ENCODE measurements at regions not wholly inside any gene's neighbourhood (a gene's known extent, or its start where the extent isn't known, plus 50 kb on each side); places are given as distances from the start of the nearest gene placed in this dataset.

DNA sequence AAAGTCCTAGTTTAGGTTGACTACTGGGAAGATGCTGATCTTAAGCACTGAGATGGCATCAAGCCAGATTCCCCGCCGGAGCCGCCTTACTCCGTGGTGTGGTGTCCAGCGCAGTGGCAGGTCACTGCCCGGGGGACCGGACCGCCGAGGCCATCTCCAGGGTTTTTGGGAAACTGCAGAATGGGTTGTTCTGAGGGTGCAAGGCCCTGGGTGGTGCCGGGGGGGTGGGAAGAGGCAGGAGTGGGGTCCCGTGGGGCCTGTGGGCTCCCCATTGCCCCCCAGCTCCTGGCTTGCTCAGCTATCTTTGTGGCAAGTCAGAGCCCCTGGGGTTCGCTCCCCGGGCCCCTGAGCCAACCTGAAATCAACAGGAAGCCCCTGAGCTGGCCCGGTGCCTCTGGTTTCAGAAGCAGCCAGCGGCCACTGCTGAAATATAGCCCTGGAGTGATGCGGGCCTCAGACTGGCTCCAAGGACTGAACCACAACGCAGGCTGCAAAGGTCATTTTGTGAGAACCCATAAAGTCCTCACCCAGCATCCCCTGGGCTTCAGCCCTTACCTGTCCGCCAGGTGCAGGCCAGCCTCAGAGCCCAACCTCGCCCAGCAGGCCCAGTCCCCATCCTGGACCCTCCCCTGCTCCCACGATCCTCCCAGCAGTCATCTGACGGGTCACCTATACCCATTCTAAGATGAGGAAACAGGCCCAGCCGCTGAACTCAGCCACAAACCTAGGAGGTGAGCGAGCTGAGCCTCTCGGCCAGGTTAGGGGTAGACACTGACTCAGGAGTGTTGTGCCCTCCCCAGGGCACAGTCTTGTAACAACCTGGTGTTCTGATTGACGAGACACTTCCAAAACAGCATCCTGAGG is 102.7 kb downstream of the PDGFA start (continued):
- TF ChIP-seq, protein P1, sequence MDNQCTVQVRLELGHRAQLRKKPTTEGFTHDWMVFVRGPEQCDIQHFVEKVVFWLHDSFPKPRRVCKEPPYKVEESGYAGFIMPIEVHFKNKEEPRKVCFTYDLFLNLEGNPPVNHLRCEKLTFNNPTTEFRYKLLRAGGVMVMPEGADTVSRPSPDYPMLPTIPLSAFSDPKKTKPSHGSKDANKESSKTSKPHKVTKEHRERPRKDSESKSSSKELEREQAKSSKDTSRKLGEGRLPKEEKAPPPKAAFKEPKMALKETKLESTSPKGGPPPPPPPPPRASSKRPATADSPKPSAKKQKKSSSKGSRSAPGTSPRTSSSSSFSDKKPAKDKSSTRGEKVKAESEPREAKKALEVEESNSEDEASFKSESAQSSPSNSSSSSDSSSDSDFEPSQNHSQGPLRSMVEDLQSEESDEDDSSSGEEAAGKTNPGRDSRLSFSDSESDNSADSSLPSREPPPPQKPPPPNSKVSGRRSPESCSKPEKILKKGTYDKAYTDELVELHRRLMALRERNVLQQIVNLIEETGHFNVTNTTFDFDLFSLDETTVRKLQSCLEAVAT (IDR thresholded peaks at IDR 0.05), result no peak
- TF ChIP-seq, protein P2, sequence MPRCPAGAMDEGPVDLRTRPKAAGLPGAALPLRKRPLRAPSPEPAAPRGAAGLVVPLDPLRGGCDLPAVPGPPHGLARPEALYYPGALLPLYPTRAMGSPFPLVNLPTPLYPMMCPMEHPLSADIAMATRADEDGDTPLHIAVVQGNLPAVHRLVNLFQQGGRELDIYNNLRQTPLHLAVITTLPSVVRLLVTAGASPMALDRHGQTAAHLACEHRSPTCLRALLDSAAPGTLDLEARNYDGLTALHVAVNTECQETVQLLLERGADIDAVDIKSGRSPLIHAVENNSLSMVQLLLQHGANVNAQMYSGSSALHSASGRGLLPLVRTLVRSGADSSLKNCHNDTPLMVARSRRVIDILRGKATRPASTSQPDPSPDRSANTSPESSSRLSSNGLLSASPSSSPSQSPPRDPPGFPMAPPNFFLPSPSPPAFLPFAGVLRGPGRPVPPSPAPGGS (IDR thresholded peaks at IDR 0.05; ENCODE audit: borderline replicate concordance, insufficient read depth, low read depth, low read length, poor library complexity, severe bottlenecking), result no peak
- no peak for TF ChIP-seq RELA (IDR thresholded peaks at IDR 0.05; ENCODE audit: borderline replicate concordance, partially characterized antibody)
- TF ChIP-seq, protein P3, sequence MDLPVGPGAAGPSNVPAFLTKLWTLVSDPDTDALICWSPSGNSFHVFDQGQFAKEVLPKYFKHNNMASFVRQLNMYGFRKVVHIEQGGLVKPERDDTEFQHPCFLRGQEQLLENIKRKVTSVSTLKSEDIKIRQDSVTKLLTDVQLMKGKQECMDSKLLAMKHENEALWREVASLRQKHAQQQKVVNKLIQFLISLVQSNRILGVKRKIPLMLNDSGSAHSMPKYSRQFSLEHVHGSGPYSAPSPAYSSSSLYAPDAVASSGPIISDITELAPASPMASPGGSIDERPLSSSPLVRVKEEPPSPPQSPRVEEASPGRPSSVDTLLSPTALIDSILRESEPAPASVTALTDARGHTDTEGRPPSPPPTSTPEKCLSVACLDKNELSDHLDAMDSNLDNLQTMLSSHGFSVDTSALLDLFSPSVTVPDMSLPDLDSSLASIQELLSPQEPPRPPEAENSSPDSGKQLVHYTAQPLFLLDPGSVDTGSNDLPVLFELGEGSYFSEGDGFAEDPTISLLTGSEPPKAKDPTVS (IDR thresholded peaks at IDR 0.05; ENCODE audit: low read depth, low read length), result no peak
- TF ChIP-seq NBN (IDR thresholded peaks at IDR 0.05), result no peak
- TF ChIP-seq SRF (IDR thresholded peaks at IDR 0.05; ENCODE audit: low read depth in 2 of 2, low read length in 2 of 2), result no peak

DNA sequence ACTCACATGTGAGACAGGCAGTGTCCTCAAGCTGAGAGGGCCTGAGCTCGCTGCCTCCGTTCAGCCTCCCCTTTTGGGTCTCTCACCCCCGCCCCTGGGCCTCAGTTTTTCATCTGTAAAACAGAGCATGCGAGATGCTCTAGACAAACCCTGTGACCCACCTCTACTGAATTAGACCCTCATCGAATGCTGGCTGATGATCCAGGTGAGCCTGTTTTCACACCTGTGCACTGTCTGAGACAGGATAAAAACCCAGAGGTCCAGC is 102.1 kb downstream of the PDGFA start:
- Histone ChIP-seq H4K20me1 (ENCODE audit: control insufficient read depth, insufficient read depth) (no peaks in the 10 kb centered on the region), H3K27ac (ENCODE audit: control insufficient read depth, insufficient read depth) (no peak overlapping the region), H3K4me2 (ENCODE audit: control insufficient read depth, insufficient read depth) (no peak overlapping the region), H3K27me3 (replicated peaks in 1 of 2; ENCODE audit: control insufficient read depth in 2 of 2, insufficient read depth in 2 of 2, low read length in 1 of 2) (no peaks in the 10 kb centered on the region), H3K9ac (ENCODE audit: control insufficient read depth, insufficient read depth, low read length) (no peak overlapping the region), H3K4me1 (ENCODE audit: control insufficient read depth, insufficient read depth, low read length) (no peaks in the 10 kb centered on the region), H2AFZ (ENCODE audit: control insufficient read depth, low read depth, low read length) (no peak overlapping the region), H3K9me3 (replicated peaks; ENCODE audit: control insufficient read depth, insufficient read depth, low read length) (no peaks in the 10 kb centered on the region; the same call in 2 of the 3 replicates), H3K79me2 (ENCODE audit: control insufficient read depth, insufficient read depth, low read length) (no peaks in the 10 kb centered on the region), H3K36me3 (ENCODE audit: control insufficient read depth in 2 of 2, insufficient read depth in 2 of 2, low read length in 1 of 2) (no peaks in the 10 kb centered on the region), H3K4me3 (no peak overlapping the region)
- no peak for ATAC-seq
- BruUV-seq (replicated peaks), result no TSS peak
- no peak for DNase-seq (ENCODE audit: low read depth, low spot score)
- ChIA-PET RAD21 (ENCODE audit: unreplicated experiment) (interaction anchor here (1.2 kb wide), 1 partner anchor 11 kb away, joined by 3 read pairs; no protein-coding TSS in a partner anchor), SMC1A (ENCODE audit: uncharacterized antibody, unreplicated experiment) (no interaction called here), CTCF (no interaction called here), POLR2A (no interaction called here)
- no peak for TF ChIP-seq ZNF384 (IDR thresholded peaks at IDR 0.05; ENCODE audit: borderline replicate concordance, low read depth, low read length)
- no peak for TF ChIP-seq RELA (IDR thresholded peaks at IDR 0.05; ENCODE audit: borderline replicate concordance, partially characterized antibody)
- TF ChIP-seq SREBF1 (IDR thresholded peaks at IDR 0.05; ENCODE audit: low read length), result no peak
- no peak for TF ChIP-seq FOXM1 (IDR thresholded peaks at IDR 0.05; ENCODE audit: low read depth, low read length)
- TF ChIP-seq CBFB (IDR thresholded peaks at IDR 0.05; ENCODE audit: low read depth), result no peak
- no peak for TF ChIP-seq GATAD2B (conservative IDR thresholded peaks at IDR 0.05; ENCODE audit: low read depth)
- TF ChIP-seq, protein P4, sequence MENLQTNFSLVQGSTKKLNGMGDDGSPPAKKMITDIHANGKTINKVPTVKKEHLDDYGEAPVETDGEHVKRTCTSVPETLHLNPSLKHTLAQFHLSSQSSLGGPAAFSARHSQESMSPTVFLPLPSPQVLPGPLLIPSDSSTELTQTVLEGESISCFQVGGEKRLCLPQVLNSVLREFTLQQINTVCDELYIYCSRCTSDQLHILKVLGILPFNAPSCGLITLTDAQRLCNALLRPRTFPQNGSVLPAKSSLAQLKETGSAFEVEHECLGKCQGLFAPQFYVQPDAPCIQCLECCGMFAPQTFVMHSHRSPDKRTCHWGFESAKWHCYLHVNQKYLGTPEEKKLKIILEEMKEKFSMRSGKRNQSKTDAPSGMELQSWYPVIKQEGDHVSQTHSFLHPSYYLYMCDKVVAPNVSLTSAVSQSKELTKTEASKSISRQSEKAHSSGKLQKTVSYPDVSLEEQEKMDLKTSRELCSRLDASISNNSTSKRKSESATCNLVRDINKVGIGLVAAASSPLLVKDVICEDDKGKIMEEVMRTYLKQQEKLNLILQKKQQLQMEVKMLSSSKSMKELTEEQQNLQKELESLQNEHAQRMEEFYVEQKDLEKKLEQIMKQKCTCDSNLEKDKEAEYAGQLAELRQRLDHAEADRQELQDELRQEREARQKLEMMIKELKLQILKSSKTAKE (IDR thresholded peaks at IDR 0.05; ENCODE audit: low read depth, poor library complexity, severe bottlenecking), result no peak
- intact Hi-C loops (cut with micrococcal nuclease; ENCODE audit: unreplicated experiment), result no loop called here
- FAIRE-seq, result no peak
- 65% methylated on average over 5 of the region's 5 CpGs for WGBS (ENCODE audit: insufficient coverage, insufficient replicate concordance, low lambda C conversion rate, missing lambda C conversion rate)
- in situ Hi-C loops (cut with MboI), result no loop called here

All from GM12878 (cell line).